Neutrophil (primary cell): ENCODE measurements at regions not wholly inside any gene's neighbourhood (a gene's known extent, or its start where the extent isn't known, plus 50 kb on each side); places are given as distances from the start of the nearest gene placed in this dataset.

Source experiments
- H3K27ac ChIP-seq: fragments of 200-600 bp; sonication (generic); 2 replicates; pipeline ENCODE4 v1.5.1; 2016; ENCODE audit warnings: mild to moderate bottlenecking, moderate library complexity
- H3K27me3 ChIP-seq: fragments of 200-600 bp; sonication (generic); 2 replicates; pipeline ENCODE4 v1.6.0; 2016; ENCODE audit warnings: mild to moderate bottlenecking
- H3K36me3 ChIP-seq: fragments of 200-600 bp; sonication (generic); 2 replicates; pipeline ENCODE4 v1.5.1; 2017
- H3K4me1 ChIP-seq, 2 experiments: fragments of 200-600 bp in 1 of 2; sonication (generic) in 1 of 2; 1 replicate in 1 of 2; 2 replicates in 1 of 2; pipeline versions ENCODE4 v1.5.1 to v1.6.1; 2013 to 2016; ENCODE audit warnings: low read depth in 1 of 2, low read length in 1 of 2, mild to moderate bottlenecking in 1 of 2, moderate library complexity in 1 of 2; ENCODE audit not compliant: control insufficient read depth in 1 of 2, insufficient read depth in 1 of 2
- H3K4me3 ChIP-seq, 2 experiments: fragments of 200-600 bp in 1 of 2; sonication (generic) in 1 of 2; 1 replicate in 1 of 2; 2 replicates in 1 of 2; pipeline ENCODE4 v1.5.1; 2013 to 2016; ENCODE audit warnings: low read depth in 1 of 2, low read length in 1 of 2, mild to moderate bottlenecking in 1 of 2, moderate library complexity in 1 of 2
- H3K9me3 ChIP-seq: fragments of 200-600 bp; sonication (generic); 2 replicates; pipeline ENCODE4 v1.5.1; 2016
- TF ChIP-seq, protein P1 (sequence below): fragments of 200-600 bp; sonication (generic); IDR thresholded peaks from 2 replicates; pipeline ENCODE4 v1.5.1; 2016; ENCODE audit warnings: antibody characterized with exemption

DNA sequence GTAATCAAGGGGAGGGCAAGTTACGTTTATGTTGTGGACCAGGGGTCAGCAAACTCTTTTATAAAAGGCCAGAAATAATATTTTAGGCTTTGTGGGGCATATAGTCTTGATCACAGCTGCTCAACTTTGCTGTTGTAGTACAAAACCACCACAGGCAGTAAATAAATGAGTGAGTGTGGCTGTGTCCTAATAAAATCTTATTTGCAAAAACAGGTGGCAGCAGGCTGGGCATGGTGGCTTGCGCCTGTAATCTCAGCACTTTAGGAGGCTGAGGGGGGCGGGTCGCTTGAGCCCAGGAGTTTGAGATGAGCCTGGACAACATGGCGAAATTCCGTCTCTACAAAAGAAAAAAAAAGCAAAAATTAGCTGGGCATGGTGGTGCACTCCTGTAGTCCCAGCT is 57.9 kb upstream of the NUP160 start:
- no peak overlapping the region for H3K27ac ChIP-seq
- H3K9me3 ChIP-seq = no peaks in the 10 kb centered on the region
- no peak overlapping the region for H3K4me3 ChIP-seq
- H3K36me3 ChIP-seq = no peaks in the 10 kb centered on the region
- H3K27me3 ChIP-seq = no peaks in the 10 kb centered on the region
- TF ChIP-seq, protein P1, sequence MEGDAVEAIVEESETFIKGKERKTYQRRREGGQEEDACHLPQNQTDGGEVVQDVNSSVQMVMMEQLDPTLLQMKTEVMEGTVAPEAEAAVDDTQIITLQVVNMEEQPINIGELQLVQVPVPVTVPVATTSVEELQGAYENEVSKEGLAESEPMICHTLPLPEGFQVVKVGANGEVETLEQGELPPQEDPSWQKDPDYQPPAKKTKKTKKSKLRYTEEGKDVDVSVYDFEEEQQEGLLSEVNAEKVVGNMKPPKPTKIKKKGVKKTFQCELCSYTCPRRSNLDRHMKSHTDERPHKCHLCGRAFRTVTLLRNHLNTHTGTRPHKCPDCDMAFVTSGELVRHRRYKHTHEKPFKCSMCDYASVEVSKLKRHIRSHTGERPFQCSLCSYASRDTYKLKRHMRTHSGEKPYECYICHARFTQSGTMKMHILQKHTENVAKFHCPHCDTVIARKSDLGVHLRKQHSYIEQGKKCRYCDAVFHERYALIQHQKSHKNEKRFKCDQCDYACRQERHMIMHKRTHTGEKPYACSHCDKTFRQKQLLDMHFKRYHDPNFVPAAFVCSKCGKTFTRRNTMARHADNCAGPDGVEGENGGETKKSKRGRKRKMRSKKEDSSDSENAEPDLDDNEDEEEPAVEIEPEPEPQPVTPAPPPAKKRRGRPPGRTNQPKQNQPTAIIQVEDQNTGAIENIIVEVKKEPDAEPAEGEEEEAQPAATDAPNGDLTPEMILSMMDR = no peak
- peaks cover 31 to 33% of the 10 kb centered on the region in 2 experiments for H3K4me1 ChIP-seq

DNA sequence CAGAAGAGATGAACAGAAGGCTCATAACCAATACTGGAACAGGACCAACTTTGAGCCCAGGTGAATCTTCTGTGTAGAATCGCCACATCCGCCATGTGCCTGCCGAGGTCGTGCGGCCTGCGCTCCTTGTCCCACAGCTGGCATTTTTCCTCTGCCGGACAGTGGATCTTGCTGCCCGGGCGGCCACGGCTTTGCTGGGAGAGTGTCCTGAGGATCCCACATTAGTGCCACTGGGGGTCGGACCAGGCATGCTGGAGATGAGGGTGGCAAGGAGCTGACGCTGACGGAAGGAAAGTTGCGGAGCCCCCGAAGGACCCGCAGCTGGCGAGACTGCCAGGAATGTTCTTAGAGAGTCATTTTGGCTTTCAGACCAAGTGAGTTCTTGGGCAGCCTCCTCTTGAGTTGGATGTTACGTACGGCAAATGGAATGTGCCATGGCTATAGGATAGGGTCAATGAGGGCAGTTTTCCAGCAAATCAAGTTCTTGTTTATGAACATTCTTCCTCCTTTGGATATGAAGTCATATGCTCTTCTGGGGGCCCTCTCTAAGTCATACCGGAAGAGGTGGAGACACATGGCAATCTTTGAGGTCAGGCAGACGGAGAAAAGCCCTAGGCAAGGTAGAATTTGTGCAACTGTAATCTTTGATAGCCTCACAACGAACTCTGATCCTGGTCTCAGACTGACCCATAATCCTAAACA is 57.4 kb upstream of the NUP160 start:
- Histone ChIP-seq H3K4me1 (peaks cover 31 to 33% of the 10 kb centered on the region in 2 experiments), H3K9me3 (no peaks in the 10 kb centered on the region), H3K27ac (no peak overlapping the region), H3K4me3 (no peak overlapping the region), H3K36me3 (no peaks in the 10 kb centered on the region), H3K27me3 (no peaks in the 10 kb centered on the region)
- TF ChIP-seq, protein P1 = no peak

DNA sequence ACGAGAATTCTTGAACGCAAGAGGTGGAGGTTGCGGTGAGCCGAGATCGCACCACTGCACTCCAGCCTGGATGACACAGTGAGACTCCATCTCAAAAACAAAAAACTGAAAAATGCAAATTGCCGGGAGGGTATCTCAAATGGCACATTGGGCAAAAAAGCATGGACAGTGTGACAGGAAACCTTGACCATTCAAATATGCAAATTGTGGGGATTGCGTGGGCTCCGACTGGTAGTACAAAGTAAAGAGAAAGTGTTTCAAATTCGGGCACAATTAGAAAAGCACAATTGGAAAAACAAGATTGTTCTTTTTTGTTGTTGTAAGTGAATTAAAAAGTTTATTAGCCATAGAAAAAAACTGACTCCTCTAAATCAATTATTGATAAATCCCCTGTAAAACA is 56.7 kb upstream of the NUP160 start:
- H3K27me3 ChIP-seq = no peaks in the 10 kb centered on the region
- H3K36me3 ChIP-seq = no peaks in the 10 kb centered on the region
- no peak overlapping the region for H3K4me3 ChIP-seq
- no peaks in the 10 kb centered on the region for H3K9me3 ChIP-seq
- TF ChIP-seq, protein P1 = no peak
- H3K4me1 ChIP-seq = peaks cover 31% of the 10 kb centered on the region in 2 experiments
- no peak overlapping the region for H3K27ac ChIP-seq

DNA sequence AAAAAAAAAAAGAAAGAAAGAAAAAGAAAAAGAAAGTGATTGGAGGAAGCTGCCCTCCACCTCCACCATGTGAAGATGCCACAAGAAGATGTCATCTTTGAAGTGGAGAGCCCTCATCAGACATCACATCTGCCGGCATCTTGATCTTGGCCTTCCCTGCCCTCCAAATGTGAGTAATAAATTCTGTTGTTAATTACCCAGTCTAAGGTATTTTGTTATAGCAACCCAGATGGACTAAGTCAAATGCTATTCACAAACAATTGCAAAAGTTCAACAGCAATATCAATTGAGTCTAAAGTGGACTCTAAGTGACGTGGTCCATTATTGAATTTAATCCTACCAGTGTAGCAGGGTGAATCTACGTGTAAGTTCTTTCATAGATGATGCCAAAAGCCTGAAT is 55.9 kb upstream of the NUP160 start:
- Histone ChIP-seq H3K4me3 (no peak overlapping the region), H3K27ac (no peak overlapping the region), H3K36me3 (no peaks in the 10 kb centered on the region), H3K4me1 (peaks cover 23% of the 10 kb centered on the region in 2 experiments), H3K9me3 (no peaks in the 10 kb centered on the region), H3K27me3 (no peaks in the 10 kb centered on the region)
- TF ChIP-seq, protein P1 = no peak

DNA sequence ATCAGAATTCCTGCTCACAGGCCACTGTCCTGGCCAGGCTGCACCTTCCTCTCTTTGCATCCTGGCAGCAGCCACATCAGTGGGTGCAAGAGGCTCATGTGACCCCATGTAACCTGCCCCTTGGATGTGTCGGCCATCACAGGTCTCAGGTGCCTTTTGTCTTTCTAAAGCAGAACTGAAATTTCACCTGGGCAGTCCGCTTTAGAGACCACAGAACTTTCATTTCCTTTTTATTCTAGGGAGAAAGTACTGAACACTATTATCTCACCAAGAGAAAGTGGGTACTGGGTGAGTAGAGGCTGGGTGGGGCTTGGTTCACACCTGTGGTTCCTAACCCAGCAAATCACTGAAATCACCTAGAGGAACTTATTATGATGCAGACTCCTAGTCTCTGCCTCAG is 51.7 kb upstream of the NUP160 start:
- TF ChIP-seq, protein P1 = no peak
- no peak overlapping the region for H3K27ac ChIP-seq
- H3K36me3 ChIP-seq = no peaks in the 10 kb centered on the region
- H3K4me1 ChIP-seq = no peaks in the 10 kb centered on the region
- H3K27me3 ChIP-seq = no peaks in the 10 kb centered on the region
- H3K9me3 ChIP-seq = no peaks in the 10 kb centered on the region
- H3K4me3 ChIP-seq = no peak overlapping the region
